Hippocampal formation (tissue), 2 donors: ENCODE measurements at regions not wholly inside any gene's neighbourhood (a gene's known extent, or its start where the extent isn't known, plus 50 kb on each side); places are given as distances from the start of the nearest gene placed in this dataset.
"Not testable (repeated sequence)": the region's sequence is repeated elsewhere in the genome, so short reads cannot be mapped to it uniquely, and the experiment has no call there.

ENCODE experiments used
- DNase-seq, 2 donors: peaks; one replicate each; lab custom pipeline; 2025; lab: John Stamatoyannopoulos, UW

- DNase-seq = no peak
These were observed 430.3 kb upstream of the MAOA start for GRCh38 chrX:43225626-43226328.

DNA sequence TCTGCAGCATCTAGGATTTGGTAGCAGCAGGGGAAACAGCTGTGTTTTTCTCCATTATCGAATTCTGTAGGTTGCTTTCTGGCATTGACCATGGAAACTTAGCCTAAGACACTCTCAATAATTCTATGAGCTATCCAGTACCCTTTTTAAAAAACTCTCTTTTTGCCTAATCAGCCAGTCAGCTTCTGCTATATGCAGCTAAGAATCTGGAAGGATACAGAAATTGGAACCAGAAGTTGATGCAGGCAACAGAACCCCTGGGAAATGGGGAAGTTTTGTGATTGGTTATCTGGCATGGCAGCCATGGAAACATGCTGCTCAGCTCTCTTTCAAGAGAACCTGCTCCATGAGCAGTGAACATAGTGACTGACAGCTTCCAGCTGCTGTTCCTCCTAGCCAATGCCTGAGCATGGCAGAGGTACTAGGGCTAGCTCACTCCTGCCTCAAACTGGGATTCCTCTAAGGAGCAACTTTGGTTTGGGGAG, 417.6 kb upstream of the MAOA start:
- DNase-seq = no peak

- no peak for DNase-seq
These were observed 416.7 kb upstream of the MAOA start for GRCh38 chrX:43239356-43239755.

GRCh38 chrX:43255596-43255995, 400.5 kb upstream of the MAOA start:
- no peak for DNase-seq

GRCh38 chrX:43266487-43266886, 389.6 kb upstream of the MAOA start:
- no peak for DNase-seq

DNA sequence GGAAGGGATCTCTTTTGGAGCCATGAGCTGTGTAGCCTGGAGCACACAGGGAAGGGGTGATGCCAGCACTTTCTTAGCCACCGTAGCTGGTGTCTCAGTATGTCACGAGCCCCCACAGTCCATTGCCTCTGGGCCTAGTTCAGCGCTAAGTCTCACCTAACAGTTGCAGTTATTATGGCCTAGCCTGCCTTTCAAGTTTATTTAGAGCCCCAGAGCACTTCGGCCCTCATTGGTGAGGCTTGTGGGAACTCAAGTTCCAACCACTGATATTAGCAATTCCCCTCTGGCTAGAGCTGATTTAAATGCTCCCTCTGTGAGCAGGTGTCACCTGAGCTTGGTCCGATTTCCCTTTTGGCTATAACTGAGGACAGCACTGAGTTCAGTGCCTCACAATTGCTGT, 388.4 kb upstream of the MAOA start:
- DNase-seq = no peak

- DNase-seq = no peak
These were observed 386.9 kb upstream of the MAOA start for GRCh38 chrX:43269201-43269600.

GRCh38 chrX:43277879-43278278, 378.2 kb upstream of the MAOA start:
- no peak for DNase-seq

GRCh38 chrX:43278440-43278839, 377.7 kb upstream of the MAOA start:
- DNase-seq = no peak

DNA sequence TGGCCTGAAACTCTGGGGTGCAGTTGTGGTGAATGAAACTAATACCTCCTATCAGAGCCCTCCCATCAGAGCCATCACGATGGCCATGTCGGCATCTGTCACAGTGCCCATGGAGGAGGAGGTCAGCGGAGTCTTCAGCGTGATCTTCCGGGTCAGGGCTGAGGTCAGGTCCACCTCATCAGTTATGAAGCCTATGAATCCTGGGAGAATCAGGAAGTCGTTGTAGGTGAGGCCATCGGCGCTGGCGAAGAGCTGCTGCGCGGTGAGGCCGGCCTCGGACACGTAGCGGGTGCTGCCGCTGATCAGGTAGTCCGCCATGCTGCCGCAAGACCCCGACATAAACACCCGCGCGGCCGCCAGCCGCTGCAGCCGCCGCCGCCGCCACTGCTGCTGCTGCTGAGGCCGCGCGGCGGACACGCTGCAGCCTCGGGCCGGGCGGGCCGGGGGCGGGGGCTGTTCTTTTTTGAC, 376.7 kb upstream of the MAOA start:
- DNase-seq = no peak

- no peak for DNase-seq
These were observed 372.9 kb upstream of the MAOA start for GRCh38 chrX:43283187-43283586.

GRCh38 chrX:43311625-43312024, 344.5 kb upstream of the MAOA start:
- not testable (repeated sequence) for DNase-seq

DNA sequence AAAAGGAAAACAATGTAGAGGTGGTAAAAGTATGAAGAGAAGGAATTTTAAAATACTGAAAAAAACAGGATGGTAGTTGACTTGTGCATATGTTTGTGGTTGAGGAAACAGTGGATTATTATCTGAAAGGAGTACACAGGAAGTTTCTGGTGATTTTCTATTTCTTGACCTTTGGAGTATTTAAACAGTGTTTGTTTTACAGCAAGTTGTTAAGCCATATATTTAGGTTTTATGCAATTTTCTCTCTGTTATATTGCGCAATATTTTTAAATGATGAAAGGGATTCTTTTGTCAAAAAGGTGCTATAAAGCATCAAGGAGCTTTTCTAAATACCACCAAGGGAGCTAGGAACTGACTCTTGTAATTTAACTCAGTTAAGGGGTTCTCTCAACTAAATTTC, 343.1 kb upstream of the MAOA start:
- DNase-seq = no peak

DNA sequence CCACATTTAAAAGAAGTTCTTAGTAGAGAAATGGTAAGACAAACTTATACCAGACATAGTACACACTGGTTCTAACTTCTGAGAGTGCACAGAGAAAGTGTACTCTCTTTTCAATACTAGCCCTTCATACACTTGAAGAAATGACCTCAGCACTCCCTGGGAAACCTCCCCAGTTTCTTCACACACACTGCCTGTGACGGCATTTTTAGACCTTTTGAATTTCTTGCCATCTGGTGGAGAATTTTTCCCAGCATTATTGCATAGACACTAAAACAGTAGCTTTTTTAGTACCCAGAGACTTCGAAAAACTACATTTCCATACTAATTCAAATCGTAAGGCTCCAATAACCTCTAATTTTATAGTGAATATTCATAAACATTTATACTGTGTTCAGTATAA, 341.6 kb upstream of the MAOA start:
- DNase-seq = no peak

- DNase-seq = no peak
These were observed 340.5 kb upstream of the MAOA start for GRCh38 chrX:43315622-43316021.

DNA sequence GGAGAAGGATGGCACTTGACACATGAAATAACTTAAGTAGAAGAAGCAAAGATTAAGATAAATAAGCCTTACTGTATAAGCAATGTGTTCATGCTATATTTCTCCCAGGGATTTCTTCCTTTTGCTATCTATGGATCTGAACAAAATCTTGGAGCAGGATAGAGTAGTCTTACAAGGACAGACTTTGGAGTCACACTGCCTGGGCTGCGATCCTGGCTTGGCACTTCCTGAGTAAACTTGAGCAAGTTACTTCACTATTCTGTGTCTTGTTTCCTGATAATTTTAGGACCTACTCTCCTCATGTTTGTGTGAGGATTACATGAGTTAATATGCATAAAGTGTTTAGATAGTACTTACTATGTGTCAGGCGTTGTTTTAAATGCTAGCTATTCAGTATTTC, 340.0 kb upstream of the MAOA start:
- DNase-seq = no peak

- DNase-seq = no peak
These were observed 338.7 kb upstream of the MAOA start for GRCh38 chrX:43317378-43317777.

DNA sequence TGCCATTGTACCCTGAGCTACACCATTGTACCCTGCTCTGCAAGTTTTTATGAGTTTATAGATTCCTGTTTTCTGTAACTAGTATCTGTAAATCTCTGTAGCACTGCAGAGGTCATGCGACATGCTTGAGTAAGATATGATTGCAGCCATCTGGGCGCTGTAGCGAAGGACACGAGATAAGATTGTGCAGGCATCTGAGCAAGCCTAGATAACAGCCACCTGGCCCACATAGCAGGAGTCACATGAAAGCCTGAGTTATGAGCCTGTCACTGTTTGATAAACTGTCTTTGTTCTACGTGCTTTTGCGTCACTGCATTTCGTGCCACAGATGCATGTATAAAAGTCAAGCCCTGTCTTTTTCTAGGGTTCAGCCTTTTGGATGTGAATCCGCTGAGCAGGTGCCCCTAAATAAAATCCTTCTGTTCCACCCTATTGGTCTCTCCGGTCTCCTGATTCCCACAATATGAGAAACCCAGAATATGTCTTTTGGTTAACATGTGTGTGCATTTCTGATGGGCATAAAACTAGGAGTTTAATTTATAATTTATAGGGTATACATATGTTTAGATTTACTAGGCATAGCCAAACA, 327.6 kb upstream of the MAOA start:
- DNase-seq = no peak

- no peak for DNase-seq
These were observed 322.6 kb upstream of the MAOA start for GRCh38 chrX:43333543-43333942.

GRCh38 chrX:43345166-43345565, 310.9 kb upstream of the MAOA start:
- DNase-seq = no peak

- DNase-seq = no peak
These were observed 306.7 kb upstream of the MAOA start for GRCh38 chrX:43349363-43349762.

DNA sequence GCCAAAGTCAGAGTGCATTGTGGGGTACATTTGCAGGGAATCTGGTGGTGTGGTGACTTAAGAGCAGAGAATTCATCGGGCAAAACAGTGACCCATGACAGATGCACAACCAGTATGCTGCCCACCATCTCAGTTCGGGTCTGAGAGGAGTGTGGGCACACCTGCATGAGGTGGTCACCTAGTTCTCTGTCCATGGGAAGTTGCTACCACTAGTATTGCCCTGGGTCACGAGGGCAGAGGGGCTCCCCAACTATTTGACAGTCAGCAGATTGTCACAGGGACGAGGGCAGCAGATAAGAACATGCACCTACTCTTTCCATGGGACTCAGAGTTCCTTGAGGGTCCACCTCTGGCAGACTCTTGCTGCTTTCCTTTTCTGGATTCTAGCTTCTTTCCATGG, 305.2 kb upstream of the MAOA start:
- DNase-seq = no peak

DNA sequence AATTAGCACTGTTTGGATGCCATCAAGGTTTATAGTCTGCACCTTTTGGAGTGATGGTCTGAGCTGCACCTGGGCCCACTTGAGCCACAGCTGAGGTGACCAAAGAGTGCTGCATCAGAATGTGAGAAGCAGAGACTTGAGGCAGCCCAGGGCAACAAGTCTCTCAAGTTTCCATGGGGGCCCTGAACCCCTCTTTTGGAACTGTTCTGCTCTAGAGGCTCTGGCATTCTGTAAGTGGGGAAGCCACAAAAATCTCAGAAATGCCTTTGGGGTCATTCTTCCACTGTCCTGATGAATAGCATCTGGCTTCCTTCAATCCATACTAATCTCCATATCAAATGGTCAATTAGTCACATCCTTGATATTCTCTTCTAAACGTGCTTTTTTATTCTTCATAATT, 298.4 kb upstream of the MAOA start:
- no peak for DNase-seq

DNA sequence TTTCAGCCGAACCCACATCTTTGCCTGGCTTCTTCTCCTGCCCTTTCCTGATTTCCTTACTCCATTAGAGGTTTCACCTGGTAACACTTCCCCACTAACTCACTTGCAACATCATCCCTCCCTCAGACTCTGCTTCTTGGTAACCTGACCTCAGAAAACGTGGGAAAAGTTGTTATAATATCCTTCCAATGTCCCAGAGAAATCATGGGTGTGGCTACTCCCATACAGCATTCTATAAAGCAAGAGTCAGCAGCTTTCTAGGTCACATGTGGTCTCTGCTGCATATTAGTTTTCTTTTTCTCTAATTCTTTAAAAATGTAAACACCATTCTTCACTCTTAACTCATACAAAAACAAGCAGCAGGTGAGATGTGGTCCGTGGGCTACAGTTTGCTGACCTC, 283.1 kb upstream of the MAOA start:
- no peak for DNase-seq
